Upper lobe of left lung (tissue), 4 donors: ENCODE measurements at regions not wholly inside any gene's neighbourhood (a gene's known extent, or its start where the extent isn't known, plus 50 kb on each side); places are given as distances from the start of the nearest gene placed in this dataset.

ENCODE experiments used
- CTCF ChIP-seq, 6 experiments: fragments of 450-650 bp in 4 of 6; fragments of 200-600 bp in 2 of 6; sonication (generic) in 2 of 6; IDR thresholded peaks; one replicate each; pipeline ENCODE4 v1.5.1; 2016 to 2019; ENCODE audit warnings: antibody characterized with exemption in 6 of 6
- EP300 ChIP-seq, 4 donors: sonication (generic); formaldehyde crosslinking; IDR thresholded peaks; one replicate each; pipeline ENCODE4 v1.5.1; 2017; ENCODE audit warnings: antibody characterized with exemption in 4 of 4, control low read depth in 2 of 4
- POLR2AphosphoS5 ChIP-seq, 2 donors: sonication (generic); formaldehyde crosslinking; IDR thresholded peaks; one replicate each; pipeline ENCODE4 v1.5.1; 2017; ENCODE audit warnings: antibody characterized with exemption in 2 of 2

- TF ChIP-seq EP300 (IDR thresholded peaks at IDR 0.05) (no peak), POLR2AphosphoS5 (IDR thresholded peaks at IDR 0.05) (no peak), CTCF (IDR thresholded peaks at IDR 0.05) (no peak)
Observed at GRCh38 chr7:46292741-46293140, 371.7 kb upstream of the IGFBP3 start.
